GM21576 (cell line): ENCODE measurements at regions not wholly inside any gene's neighbourhood (a gene's known extent, or its start where the extent isn't known, plus 50 kb on each side); places are given as distances from the start of the nearest gene placed in this dataset.
"Not testable (repeated sequence)": the region's sequence is repeated elsewhere in the genome, so short reads cannot be mapped to it uniquely, and the experiment has no call there.

ENCODE experiments used
- ATAC-seq: cut with Tn5 transposase; IDR thresholded peaks from one replicate; pipeline ENCODE4 v1.9.1; 2021; ENCODE audit warnings: mild to moderate bottlenecking, moderate library complexity; ENCODE audit not compliant: unreplicated experiment

DNA sequence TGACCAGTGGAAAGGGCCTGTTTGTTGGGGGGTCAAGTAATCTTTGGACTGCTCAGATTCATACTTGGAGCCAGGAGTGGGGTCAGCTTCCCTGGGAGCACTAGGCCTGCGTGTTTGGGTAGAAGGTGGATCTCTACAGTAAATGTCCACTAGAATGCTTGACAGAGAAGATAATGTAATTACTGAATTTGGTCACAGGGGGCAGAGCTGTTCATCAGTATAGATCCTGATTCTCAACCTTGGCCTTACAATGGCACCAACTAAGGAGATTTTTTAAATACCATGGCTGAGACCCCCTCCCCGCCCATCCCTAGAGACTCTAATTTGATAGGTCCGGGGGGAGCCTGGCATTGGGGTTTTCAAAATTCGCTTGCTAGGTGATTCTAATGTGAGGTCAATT lies 217.5 kb upstream of the PLXNA2 start:
- ATAC-seq, result no peak

- ATAC-seq, result no peak
Observed at GRCh38 chr1:208462761-208463160, 218.6 kb upstream of the PLXNA2 start.

DNA sequence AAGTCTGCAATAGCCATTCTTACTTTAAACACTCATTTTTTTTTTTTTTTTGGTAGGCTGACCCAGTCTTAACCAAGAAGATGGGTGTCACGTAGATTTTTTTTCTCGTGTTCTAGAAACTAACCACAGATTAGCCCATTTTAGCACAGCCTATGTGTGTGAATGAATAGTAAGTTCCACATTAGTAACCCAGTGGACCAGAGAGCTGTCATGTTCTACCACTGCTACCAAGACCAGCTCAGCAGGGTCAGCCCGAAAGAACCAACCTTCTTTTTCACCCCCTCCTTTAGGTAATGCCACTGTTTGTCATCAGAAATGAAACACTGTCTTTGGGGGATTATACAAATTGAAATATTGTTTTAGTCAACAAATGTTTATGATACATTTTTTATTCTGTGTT lies 221.1 kb upstream of the PLXNA2 start:
- ATAC-seq, result no peak

DNA sequence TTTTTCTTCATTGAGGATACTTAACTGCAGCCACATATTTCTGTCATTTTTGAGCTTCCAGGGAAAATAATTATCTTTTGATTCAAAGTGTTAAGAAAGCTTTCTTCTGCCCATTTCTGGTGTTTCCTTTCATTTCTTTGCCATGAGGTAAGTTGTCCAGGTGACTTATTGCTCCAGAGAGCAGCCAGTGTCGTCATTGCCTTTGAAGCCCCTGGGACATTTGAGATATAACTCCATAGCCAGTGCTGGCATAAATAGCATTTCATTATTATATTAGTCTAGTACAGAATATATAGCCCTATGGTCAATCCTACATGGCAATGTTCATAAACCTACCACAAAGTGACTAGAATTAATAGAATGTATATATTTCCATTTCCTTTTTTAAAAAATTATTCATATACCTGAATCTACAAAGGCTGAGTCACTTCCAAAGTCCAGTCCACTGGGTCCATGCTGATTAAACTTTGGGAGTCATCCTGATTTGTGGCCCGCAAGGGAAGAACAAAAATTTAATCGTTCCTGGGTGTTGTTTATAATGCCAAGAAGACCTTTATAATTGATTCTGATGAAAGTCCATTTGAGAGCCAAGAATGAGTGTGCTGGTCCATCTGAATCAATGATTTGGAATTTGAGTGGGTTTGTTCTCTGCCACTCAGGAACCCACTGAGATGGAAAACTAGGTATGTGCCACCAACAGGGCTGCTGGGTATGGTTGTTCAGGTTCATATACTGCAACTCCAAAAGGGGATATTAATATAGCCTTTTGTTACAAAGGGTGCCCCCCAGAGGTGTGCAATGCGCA lies 221.8 kb upstream of the PLXNA2 start:
- ATAC-seq, result no peak

DNA sequence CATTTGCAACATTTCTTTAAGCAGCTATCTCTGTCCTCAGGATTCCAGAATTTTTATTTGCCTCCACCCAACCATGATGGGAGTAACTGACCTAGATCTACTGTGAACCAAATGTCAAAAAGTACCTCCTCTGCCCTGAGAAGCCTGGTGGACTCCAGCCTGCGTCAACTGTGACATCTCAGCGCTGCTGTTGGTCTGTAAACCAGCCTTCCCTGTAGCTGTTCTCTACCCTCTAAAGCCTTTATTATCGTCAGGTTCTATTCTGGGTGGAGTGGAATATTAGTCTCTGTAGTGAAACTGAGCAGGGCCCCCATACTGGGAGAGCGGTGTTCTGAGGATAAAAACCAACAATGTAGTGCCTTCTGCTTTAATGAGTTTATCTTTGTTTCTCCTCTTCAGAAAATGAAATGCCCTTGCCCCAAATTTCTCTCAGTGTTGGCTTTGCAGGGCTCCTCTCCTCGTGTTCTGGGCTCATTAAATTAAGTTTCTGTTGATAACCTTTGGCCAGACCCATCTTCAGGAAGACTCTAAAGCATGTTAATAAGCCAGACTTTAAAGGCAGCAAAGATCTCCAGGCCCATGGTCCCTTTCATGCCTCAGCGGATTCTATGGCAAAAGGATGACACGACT lies 223.1 kb upstream of the PLXNA2 start:
- ATAC-seq, result no peak

GRCh38 chr1:208475449-208475848 lies 231.3 kb upstream of the PLXNA2 start:
- ATAC-seq, result no peak

- ATAC-seq, result no peak
Observed at GRCh38 chr1:208475951-208476845, 232.0 kb upstream of the PLXNA2 start.

DNA sequence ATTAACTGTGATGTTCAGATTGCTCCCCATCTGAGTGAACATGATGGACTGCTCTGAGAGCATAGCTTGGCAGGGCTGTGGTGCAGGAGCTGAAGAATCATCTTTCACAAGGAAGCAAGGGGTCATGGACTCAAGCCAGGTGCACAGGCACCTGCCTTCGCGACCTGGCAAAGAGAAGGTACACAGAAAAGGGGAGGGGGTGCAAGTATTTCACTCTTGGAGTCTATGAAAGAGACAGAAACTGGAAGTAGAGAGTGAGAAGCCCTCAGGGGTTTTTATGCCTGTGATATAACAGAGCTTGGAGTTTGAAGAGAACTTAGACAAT lies 232.6 kb upstream of the PLXNA2 start:
- no peak for ATAC-seq

DNA sequence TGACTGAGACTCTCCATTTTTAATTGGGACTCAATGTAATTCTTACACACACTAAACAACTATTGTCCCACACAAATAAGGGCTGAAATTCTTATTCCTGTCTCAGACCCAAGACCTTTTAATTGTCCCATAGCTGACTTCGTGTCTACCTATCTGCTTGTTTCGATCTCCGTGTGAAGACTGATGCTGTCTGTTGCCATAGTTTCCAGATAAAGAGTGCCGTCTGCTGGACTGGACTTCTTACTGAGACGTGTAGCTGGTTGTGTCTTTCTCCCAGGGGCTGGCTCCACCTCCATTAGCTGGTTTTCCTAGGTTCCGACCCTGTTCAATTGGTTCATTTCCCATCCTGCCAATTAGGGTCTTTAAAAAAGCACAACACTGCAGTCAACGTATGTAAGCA lies 235.3 kb upstream of the PLXNA2 start:
- no peak for ATAC-seq

- ATAC-seq, result no peak
Observed at GRCh38 chr1:208485512-208485911, 241.3 kb upstream of the PLXNA2 start.

GRCh38 chr1:208486677-208487076 lies 242.5 kb upstream of the PLXNA2 start:
- no peak for ATAC-seq

GRCh38 chr1:208488432-208488831 lies 244.2 kb upstream of the PLXNA2 start:
- not testable (repeated sequence) for ATAC-seq

GRCh38 chr1:208496467-208497371 lies 252.5 kb upstream of the PLXNA2 start:
- no peak for ATAC-seq

DNA sequence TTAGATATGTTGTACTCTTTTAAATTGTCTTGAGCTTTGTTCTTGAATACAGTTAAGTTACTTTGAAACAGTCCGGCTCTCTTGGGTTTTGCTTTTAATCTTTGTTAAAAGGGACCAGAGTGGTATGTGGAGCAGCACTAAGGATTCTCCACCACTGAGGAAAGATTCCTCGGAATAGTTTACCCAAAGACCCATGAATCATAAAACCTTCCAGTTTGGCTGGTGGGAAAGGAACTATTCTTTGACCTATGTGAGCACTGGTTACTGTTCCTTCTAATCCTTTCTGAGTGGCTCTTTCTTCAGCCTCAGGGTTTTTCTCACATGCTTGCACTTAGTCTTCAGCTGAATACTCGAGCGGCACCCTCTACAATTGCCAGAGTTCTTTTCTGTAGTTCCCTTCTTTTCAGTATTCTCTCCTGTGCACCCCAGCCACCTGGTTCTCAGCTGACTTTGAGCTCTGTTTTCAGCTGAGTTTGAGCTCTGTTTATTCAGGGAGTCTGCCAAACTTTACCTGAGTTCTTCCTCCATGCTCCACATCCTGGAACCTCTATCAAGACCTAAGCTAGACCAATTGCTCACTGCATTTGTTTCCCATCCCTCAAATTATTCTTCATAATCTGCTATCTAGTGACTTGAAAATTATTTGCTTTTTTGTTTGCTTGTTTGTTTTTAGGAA lies 253.8 kb upstream of the PLXNA2 start:
- ATAC-seq, result no peak

GRCh38 chr1:208499026-208499425 lies 254.8 kb upstream of the PLXNA2 start:
- no peak for ATAC-seq

DNA sequence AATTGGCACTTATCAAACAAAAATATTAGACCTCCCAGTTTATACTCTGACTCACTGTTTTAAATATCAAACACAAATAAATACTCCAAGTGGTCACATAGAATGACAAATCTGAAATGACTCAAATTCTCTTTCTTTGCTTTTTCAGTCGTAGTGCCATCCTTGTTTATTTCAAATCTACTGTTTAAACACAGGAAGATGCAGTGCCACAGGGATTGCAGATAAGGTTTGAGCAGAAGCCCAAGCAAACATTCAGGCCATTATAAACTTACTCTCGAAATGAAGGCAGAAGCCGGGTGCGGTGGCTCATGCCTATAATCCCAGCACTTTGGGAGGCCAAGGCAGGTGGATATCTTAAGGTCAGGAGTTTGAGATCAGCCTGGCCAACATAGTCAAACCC lies 255.4 kb upstream of the PLXNA2 start:
- no peak for ATAC-seq

DNA sequence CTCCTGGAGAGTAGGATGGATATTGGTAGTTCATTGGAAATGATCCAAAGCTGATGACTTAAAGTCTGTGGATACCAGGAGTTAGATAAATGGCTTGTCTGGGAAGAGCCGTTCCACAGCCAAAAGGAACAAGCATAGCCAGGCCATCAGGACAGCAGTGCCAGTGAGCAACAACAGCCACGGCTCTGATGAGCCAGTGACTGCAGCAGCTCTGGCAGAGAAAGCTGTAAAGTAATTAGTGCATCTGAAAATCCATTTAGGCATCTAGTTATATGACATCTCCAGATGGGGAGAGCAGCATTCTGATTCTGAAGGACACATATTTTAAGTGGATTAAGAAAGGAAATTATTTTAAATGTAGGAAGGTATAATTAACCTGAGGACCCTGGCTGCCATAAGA lies 256.2 kb upstream of the PLXNA2 start:
- no peak for ATAC-seq

DNA sequence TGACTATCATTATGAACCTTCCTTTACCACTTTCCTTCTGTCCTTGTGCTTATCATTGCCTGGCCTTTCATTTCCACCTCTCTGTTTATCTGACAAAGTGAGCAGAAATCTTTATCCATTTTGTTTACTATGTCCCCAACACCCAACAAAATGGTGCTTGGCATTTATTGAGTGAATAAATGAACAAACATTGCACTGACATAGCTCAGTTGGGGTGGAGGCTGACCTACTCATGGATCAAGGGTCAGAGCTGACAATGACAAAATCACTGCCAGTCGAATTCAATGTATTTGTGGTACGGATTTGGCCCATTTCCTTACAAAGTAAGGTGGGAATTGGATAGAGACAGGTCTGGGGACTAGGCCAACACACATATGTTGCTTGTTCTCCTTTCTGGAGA lies 257.4 kb upstream of the PLXNA2 start:
- no peak for ATAC-seq

DNA sequence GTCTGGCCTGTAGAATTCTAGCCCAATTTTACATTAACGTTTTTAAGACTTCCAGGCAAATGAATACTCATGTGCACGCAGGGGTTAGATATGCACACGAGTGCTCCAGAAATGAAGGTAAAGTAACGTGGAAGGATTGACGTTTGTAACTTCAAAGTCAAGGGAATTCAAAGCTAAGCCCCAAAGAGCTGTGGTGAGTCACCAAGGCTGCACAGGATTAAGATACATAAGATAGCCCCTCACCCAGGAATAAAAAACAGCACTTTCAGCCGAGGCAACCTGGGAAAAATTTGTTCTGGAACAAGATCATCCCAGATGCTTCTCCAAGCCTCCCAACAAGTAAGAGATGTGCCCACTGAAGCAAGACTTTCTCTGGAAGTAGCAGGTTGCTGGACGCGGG lies 259.6 kb upstream of the PLXNA2 start:
- ATAC-seq, result no peak

- no peak for ATAC-seq
Observed at GRCh38 chr1:208506812-208507211, 262.6 kb upstream of the PLXNA2 start.
